Right lobe of liver (tissue), 4 donors: ENCODE measurements at regions not wholly inside any gene's neighbourhood (a gene's known extent, or its start where the extent isn't known, plus 50 kb on each side); places are given as distances from the start of the nearest gene placed in this dataset.

Experiments used
- POLR2A ChIP-seq: fragments of 450-650 bp; IDR thresholded peaks from one replicate; pipeline ENCODE4 v1.6.1; 2017; ENCODE audit warnings: antibody characterized with exemption, mild to moderate bottlenecking
- TF ChIP-seq, protein P1 (sequence below), 4 donors: fragments of 200-600 bp in 3 of 4; fragments of 450-650 bp in 1 of 4; IDR thresholded peaks; one replicate each; pipeline versions ENCODE4 v1.5.1 to v1.8.0; 2016 to 2022; ENCODE audit warnings: antibody characterized with exemption in 4 of 4, mild to moderate bottlenecking in 2 of 4
- donor health status: DM: no; HTN: no; CAD: no.
- donor health status: DM: no; HTN: no; CAD: no.
- donor health status: DM: no; HTN: yes; CAD: no.

DNA sequence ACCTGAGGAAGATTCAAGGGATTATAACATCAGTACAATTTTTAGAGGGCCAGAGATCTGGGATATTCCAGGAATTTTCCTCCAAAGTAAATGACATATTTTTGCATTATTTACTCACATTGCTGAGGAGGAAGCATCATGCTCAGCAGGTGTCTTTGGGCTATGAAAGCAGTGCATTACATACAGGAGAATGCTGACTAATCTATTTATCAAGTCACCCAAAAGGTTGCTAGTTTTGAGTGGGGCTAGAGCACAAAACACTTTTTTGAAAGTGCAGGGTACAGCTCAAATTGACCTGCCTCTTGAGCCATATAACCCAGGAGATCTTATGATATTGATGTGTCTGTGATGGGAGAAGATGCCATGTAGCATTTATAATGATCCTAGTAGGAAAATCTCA lies 603.1 kb downstream of the POM121L12 start:
- TF ChIP-seq, protein P1, sequence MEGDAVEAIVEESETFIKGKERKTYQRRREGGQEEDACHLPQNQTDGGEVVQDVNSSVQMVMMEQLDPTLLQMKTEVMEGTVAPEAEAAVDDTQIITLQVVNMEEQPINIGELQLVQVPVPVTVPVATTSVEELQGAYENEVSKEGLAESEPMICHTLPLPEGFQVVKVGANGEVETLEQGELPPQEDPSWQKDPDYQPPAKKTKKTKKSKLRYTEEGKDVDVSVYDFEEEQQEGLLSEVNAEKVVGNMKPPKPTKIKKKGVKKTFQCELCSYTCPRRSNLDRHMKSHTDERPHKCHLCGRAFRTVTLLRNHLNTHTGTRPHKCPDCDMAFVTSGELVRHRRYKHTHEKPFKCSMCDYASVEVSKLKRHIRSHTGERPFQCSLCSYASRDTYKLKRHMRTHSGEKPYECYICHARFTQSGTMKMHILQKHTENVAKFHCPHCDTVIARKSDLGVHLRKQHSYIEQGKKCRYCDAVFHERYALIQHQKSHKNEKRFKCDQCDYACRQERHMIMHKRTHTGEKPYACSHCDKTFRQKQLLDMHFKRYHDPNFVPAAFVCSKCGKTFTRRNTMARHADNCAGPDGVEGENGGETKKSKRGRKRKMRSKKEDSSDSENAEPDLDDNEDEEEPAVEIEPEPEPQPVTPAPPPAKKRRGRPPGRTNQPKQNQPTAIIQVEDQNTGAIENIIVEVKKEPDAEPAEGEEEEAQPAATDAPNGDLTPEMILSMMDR (IDR thresholded peaks at IDR 0.05) = no peak
- no peak for TF ChIP-seq POLR2A
